OCI-M1 (cell line): ENCODE measurements at regions not wholly inside any gene's neighbourhood (a gene's known extent, or its start where the extent isn't known, plus 50 kb on each side); places are given as distances from the start of the nearest gene placed in this dataset.
"Not testable (repeated sequence)": the region's sequence is repeated elsewhere in the genome, so short reads cannot be mapped to it uniquely, and the experiment has no call there.

Source experiments
- DNase-seq: peaks from one replicate; lab custom pipeline; 2025; lab: John Stamatoyannopoulos, UW

GRCh38 chr4:101730291-101731117 lies 60.0 kb upstream of the BANK1 start:
- peak; percentile 91 for DNase-seq

- no peak for DNase-seq
Observed at GRCh38 chr4:101727238-101727637, 63.3 kb upstream of the BANK1 start.

- no peak for DNase-seq
Observed at GRCh38 chr4:101724093-101724492, 66.4 kb upstream of the BANK1 start.

- no peak for DNase-seq
Observed at GRCh38 chr4:101718810-101719209, 71.7 kb upstream of the BANK1 start.

- DNase-seq, result no peak
Observed at GRCh38 chr4:101711590-101712260, 78.8 kb upstream of the BANK1 start.

- no peak for DNase-seq
Observed at GRCh38 chr4:101710806-101711205, 79.7 kb upstream of the BANK1 start.

GRCh38 chr4:101708293-101709039 lies 82.1 kb upstream of the BANK1 start:
- DNase-seq, result no peak

GRCh38 chr4:101707596-101707995 lies 82.9 kb upstream of the BANK1 start:
- no peak for DNase-seq

- no peak for DNase-seq
Observed at GRCh38 chr4:101706535-101707057, 83.9 kb upstream of the BANK1 start.

GRCh38 chr4:101701551-101701950 lies 89.0 kb upstream of the BANK1 start:
- no peak for DNase-seq

- DNase-seq, result peak; percentile 31
Observed at GRCh38 chr4:101699441-101700124, 90.9 kb upstream of the BANK1 start.

- DNase-seq, result no peak
Observed at GRCh38 chr4:101697266-101697665, 93.3 kb upstream of the BANK1 start.

- DNase-seq, result peak; percentile 7
Observed at GRCh38 chr4:101696276-101697010, 94.1 kb upstream of the BANK1 start.

- no peak for DNase-seq
Observed at GRCh38 chr4:101695176-101695575, 95.4 kb upstream of the BANK1 start.

GRCh38 chr4:101694403-101694802 lies 96.1 kb upstream of the BANK1 start:
- not testable (repeated sequence) for DNase-seq

GRCh38 chr4:101693842-101694398 lies 96.6 kb upstream of the BANK1 start:
- DNase-seq, result no peak

GRCh38 chr4:101689220-101689619 lies 101.3 kb upstream of the BANK1 start:
- DNase-seq, result no peak

GRCh38 chr4:101685126-101685525 lies 105.4 kb upstream of the BANK1 start:
- DNase-seq, result no peak

- DNase-seq, result no peak
Observed at GRCh38 chr4:101682946-101683345, 107.6 kb upstream of the BANK1 start.

- peak; percentile 10 for DNase-seq
Observed at GRCh38 chr4:101678180-101678579, 112.3 kb upstream of the BANK1 start.

GRCh38 chr4:101670897-101671296 lies 119.6 kb upstream of the BANK1 start:
- no peak for DNase-seq
